GM13977 (cell line): ENCODE measurements at regions not wholly inside any gene's neighbourhood (a gene's known extent, or its start where the extent isn't known, plus 50 kb on each side); places are given as distances from the start of the nearest gene placed in this dataset.

Source experiments
- DNase-seq: peaks from one replicate; pipeline ENCODE4 v3.0.0; 2012; ENCODE audit warnings: low spot score
- in situ Hi-C: fragments of 300-500 bp; cut with MboI; formaldehyde crosslinking; loops from one replicate; pipeline ENCODE4 v1.12.0; 2022; ENCODE audit warnings: low sequenced_read_pairs, low pct_unique_long_range_greater_than_20kb, mixed read lengths, inconsistent platforms; ENCODE audit not compliant: unreplicated experiment
- TF ChIP-seq, protein P1 (sequence below): IDR thresholded peaks from 2 replicates; pipeline ENCODE4 v1.5.1; 2012; ENCODE audit warnings: mild to moderate bottlenecking, control low read depth; ENCODE audit not compliant: insufficient read depth; ENCODE audit errors: extremely low read depth, missing control alignments

DNA sequence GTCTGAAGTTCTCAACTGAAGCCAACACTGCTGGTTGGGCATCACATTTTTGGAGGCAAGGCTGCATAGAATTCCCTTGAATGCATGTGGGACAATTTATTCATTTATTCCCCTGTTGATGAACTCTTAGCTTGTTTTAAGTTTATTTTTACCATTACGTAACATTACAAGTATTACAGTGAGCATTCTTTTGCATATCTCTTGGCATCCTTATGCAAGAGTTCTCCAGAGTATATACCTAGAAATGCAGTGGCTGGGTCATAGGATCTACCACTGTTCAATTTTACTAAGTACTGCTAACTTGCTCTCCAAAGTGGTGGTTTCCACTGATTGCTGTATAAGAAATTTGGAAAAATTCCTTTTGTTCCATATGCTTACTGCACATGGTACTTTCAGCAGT is 66.5 kb downstream of the UCHL1 start:
- in situ Hi-C loops = no loop called here
- TF ChIP-seq, protein P1, sequence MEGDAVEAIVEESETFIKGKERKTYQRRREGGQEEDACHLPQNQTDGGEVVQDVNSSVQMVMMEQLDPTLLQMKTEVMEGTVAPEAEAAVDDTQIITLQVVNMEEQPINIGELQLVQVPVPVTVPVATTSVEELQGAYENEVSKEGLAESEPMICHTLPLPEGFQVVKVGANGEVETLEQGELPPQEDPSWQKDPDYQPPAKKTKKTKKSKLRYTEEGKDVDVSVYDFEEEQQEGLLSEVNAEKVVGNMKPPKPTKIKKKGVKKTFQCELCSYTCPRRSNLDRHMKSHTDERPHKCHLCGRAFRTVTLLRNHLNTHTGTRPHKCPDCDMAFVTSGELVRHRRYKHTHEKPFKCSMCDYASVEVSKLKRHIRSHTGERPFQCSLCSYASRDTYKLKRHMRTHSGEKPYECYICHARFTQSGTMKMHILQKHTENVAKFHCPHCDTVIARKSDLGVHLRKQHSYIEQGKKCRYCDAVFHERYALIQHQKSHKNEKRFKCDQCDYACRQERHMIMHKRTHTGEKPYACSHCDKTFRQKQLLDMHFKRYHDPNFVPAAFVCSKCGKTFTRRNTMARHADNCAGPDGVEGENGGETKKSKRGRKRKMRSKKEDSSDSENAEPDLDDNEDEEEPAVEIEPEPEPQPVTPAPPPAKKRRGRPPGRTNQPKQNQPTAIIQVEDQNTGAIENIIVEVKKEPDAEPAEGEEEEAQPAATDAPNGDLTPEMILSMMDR = no peak
- DNase-seq = no peak

DNA sequence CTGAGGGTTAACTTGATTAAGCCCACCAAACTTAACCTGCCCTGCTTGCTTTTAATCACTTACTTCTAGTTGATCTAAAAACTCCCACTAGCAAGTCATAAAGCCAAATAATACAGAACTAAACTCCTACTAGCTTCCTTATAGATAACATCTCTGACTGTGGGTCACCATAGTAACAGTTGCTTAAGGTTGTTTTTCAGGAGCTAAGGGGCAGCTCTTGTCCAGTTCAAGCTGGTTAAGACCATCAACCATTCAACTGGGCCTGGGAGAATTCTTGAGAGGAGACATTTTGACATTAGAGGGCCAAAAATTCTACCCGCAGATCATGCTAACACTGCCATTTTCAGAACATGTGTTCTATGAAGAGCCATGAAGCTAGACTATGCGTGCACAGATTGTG is 67.0 kb downstream of the UCHL1 start:
- in situ Hi-C loops = no loop called here
- no peak for DNase-seq
- TF ChIP-seq, protein P1 = no peak

DNA sequence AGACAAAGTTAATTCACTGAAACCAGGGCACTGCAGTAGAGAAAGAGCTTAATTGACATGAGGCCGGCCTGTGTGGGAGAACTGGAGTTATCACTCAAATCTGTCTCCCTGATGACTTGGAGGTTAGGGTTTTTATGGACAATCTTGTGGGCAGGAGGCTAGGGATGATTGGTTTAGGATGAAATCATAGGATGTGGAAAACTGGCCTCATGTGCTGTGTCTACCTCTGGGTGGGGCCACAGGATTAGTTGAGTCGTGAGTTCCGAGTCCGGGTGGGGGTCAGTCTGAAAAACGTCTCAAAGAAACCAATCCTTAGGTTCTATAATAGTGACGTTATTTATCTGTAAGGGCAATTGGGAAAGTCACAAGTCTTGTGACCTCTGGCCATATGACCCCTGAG is 68.1 kb downstream of the UCHL1 start:
- DNase-seq = no peak
- in situ Hi-C loops = no loop called here

DNA sequence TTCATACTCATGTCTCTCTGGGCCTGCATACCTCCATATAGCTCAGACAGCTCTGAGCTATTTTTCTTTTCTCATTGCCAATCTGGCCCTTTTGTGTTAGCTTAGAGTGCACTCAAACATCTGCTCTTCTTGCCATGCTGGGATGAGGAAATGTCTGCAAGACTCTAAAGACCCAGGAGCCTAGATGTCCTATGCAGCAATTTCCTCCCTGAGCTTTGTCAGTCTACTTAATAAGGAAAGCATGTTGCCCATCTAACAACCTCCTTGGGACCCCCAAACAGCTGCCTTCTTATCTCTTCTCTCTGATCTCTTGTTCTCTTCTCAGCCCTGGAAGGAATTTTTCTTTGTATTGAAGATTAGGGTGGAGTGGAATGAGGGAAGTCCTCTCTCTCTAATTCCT is 69.2 kb downstream of the UCHL1 start:
- no peak for DNase-seq
- in situ Hi-C loops = no loop called here
- TF ChIP-seq, protein P1 = no peak

More for the DNA sequence above, 68.1 kb downstream of the UCHL1 start:
- TF ChIP-seq, protein P1 = no peak

DNA sequence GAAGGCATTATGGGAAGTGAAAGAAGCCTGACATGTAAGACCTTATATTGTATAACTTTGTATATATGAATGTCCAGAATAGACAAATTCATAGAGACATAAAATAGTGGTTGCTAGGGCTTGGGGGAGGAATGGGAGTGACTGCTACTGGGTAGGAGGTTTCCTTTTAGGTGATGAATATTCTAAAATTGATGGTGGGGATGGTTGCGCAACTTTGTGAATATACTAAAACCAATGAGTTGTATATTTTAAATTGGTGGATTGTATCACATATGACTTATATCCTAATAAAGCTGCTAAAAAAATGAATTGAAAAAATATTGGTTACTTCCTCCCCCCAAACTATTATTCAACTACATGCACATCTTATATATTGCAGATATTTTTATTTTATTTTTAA is 70.0 kb downstream of the UCHL1 start:
- in situ Hi-C loops = no loop called here
- no peak for DNase-seq
- TF ChIP-seq, protein P1 = no peak

DNA sequence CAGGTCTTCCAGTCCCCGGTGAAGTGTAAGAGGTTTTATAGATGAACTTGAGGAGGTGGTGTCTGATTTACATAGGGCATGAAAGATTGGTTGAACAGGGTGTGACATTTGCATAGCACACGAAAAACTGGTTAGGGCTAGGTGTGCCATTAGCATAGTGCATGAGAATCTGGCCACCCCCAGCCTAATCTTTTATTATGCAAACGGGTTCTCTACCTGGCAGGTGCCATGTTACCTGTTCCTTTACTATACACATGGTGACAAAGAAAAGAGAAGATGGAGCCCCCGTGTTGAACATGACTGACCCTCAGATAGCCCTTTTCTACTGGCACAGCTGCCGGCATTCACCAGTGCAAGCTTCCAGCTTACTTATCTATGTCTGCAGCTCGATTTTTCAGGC is 71.0 kb downstream of the UCHL1 start:
- TF ChIP-seq, protein P1 = no peak
- no peak for DNase-seq
- in situ Hi-C loops = no loop called here

DNA sequence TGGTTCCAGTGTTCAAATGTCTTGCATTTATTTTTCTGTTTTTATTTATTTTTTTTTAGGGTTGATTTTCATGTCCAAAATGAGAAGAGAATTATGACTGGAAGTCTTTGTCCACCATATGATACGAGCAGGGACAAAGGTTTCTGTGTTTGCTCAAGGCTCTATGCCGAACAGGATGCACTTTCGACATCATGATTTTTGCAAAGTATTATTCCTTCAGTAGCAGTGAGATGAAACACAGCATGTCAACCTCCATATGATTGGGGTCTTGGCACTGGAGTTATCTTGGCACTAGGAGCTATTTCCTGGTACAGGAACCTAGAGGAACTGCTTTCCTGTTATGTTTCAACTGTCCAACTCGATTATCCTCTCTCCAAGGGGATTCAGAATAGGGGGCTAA is 72.6 kb downstream of the UCHL1 start:
- TF ChIP-seq, protein P1 = no peak
- DNase-seq = no peak
- in situ Hi-C loops = no loop called here
